H9 (cell line): ENCODE measurements at regions not wholly inside any gene's neighbourhood (a gene's known extent, or its start where the extent isn't known, plus 50 kb on each side); places are given as distances from the start of the nearest gene placed in this dataset.

Source experiments
- DNase-seq: peaks from one replicate; pipeline ENCODE4 v3.0.0-alpha.2; 2017
- H2AFZ ChIP-seq: one replicate; pipeline ENCODE4 v1.6.1; 2013; ENCODE audit warnings: mild to moderate bottlenecking, low read length, control low read depth, moderate library complexity
- H2AK5ac ChIP-seq: 2 replicates; pipeline ENCODE4 v1.6.1; 2013; ENCODE audit warnings: low read length, control low read depth, mixed read lengths; ENCODE audit not compliant: insufficient read length
- H2BK120ac ChIP-seq: one replicate; pipeline ENCODE4 v1.6.1; 2013; ENCODE audit warnings: low read depth, mild to moderate bottlenecking, low read length, control low read depth, inconsistent platforms; ENCODE audit not compliant: poor library complexity, severe bottlenecking
- H2BK12ac ChIP-seq: 2 replicates; pipeline ENCODE4 v1.6.1; 2013; ENCODE audit warnings: low read length, control low read depth, mixed read lengths, low read depth; ENCODE audit not compliant: insufficient read length
- H2BK15ac ChIP-seq: 2 replicates; pipeline ENCODE4 v1.6.1; 2013; ENCODE audit warnings: low read depth, low read length, control low read depth
- H2BK20ac ChIP-seq: one replicate; pipeline ENCODE4 v1.6.1; 2013; ENCODE audit warnings: low read depth, mild to moderate bottlenecking, low read length, control low read depth, inconsistent platforms; ENCODE audit not compliant: poor library complexity, severe bottlenecking
- H2BK5ac ChIP-seq: 2 replicates; pipeline ENCODE4 v1.6.1; 2013; ENCODE audit warnings: low read length, control low read depth, mixed read lengths; ENCODE audit not compliant: insufficient read length
- H3K14ac ChIP-seq: 2 replicates; pipeline ENCODE4 v1.6.1; 2013; ENCODE audit warnings: low read length, control low read depth; ENCODE audit not compliant: insufficient read depth
- H3K18ac ChIP-seq: 2 replicates; pipeline ENCODE4 v1.6.1; 2013; ENCODE audit warnings: low read depth, mild to moderate bottlenecking, mixed read lengths, low read length, control low read depth; ENCODE audit not compliant: insufficient read length
- H3K23ac ChIP-seq: 2 replicates; pipeline ENCODE4 v1.6.1; 2013; ENCODE audit warnings: low read length, control low read depth, mixed read lengths, low read depth; ENCODE audit not compliant: insufficient read length
- H3K23me2 ChIP-seq: 2 replicates; pipeline ENCODE4 v1.6.1; 2013; ENCODE audit warnings: low read depth, mild to moderate bottlenecking, mixed read lengths, low read length, control low read depth; ENCODE audit not compliant: insufficient read length, poor library complexity, severe bottlenecking
- H3K27ac ChIP-seq: 2 replicates; pipeline ENCODE4 v1.5.1; 2013; ENCODE audit warnings: low read length, control low read depth, mixed read lengths, low read depth; ENCODE audit not compliant: insufficient read length
- H3K27me3 ChIP-seq: 2 replicates; pipeline ENCODE4 v1.6.1; 2013; ENCODE audit warnings: low read length, control low read depth, inconsistent platforms; ENCODE audit not compliant: insufficient read depth
- H3K4ac ChIP-seq: 2 replicates; pipeline ENCODE4 v1.6.1; 2013; ENCODE audit warnings: low read depth, mild to moderate bottlenecking, control low read depth, inconsistent platforms, low read length, moderate library complexity
- H3K4me1 ChIP-seq: 2 replicates; pipeline ENCODE4 v1.6.1; 2013; ENCODE audit warnings: low read length, control low read depth, inconsistent platforms; ENCODE audit not compliant: insufficient read depth
- H3K4me2 ChIP-seq: 2 replicates; pipeline ENCODE4 v1.6.1; 2013; ENCODE audit warnings: low read length, control low read depth, mixed read lengths; ENCODE audit not compliant: insufficient read length, insufficient read depth
- H3K56ac ChIP-seq: 2 replicates; pipeline ENCODE4 v1.6.1; 2013; ENCODE audit warnings: low read depth, mild to moderate bottlenecking, mixed read lengths, low read length, control low read depth; ENCODE audit not compliant: insufficient read length
- H3K79me1 ChIP-seq: 2 replicates; pipeline ENCODE4 v1.6.1; 2013; ENCODE audit warnings: low read depth, mild to moderate bottlenecking, moderate library complexity, low read length, control low read depth, inconsistent platforms; ENCODE audit not compliant: insufficient read depth, poor library complexity, severe bottlenecking
- H3K79me2 ChIP-seq: 2 replicates; pipeline ENCODE4 v1.6.1; 2013; ENCODE audit warnings: low read length, control low read depth, inconsistent platforms; ENCODE audit not compliant: insufficient read depth
- H3K9ac ChIP-seq: 2 replicates; pipeline ENCODE4 v1.6.1; 2013; ENCODE audit warnings: low read length, control low read depth, mixed read lengths; ENCODE audit not compliant: insufficient read length; ENCODE audit errors: extremely low read depth
- H3K9me3 ChIP-seq: one replicate; pipeline ENCODE4 v1.6.1; 2013; ENCODE audit warnings: low read depth, low read length, inconsistent platforms; ENCODE audit not compliant: control insufficient read depth
- H3T11ph ChIP-seq: one replicate; pipeline ENCODE4 v1.6.1; 2013; ENCODE audit warnings: mild to moderate bottlenecking, low read length, control low read depth, inconsistent platforms
- H4K20me1 ChIP-seq: one replicate; pipeline ENCODE4 v1.6.1; 2013; ENCODE audit not compliant: control insufficient read depth, insufficient read length, insufficient read depth
- H4K5ac ChIP-seq: 2 replicates; pipeline ENCODE4 v1.6.1; 2013; ENCODE audit warnings: low read depth, mild to moderate bottlenecking, mixed read lengths, low read length, control low read depth; ENCODE audit not compliant: insufficient read length
- H4K8ac ChIP-seq: replicated peaks from 2 replicates; pipeline ENCODE4 v1.6.1; 2013; ENCODE audit warnings: low read length, control low read depth, mixed read lengths, low read depth; ENCODE audit not compliant: insufficient read length
- H4K91ac ChIP-seq: 2 replicates; pipeline ENCODE4 v1.6.1; 2013; ENCODE audit warnings: low read depth, mild to moderate bottlenecking, moderate library complexity, mixed read lengths, low read length, control low read depth; ENCODE audit not compliant: insufficient read length
- H3K27ac Mint-ChIP-seq, 3 experiments: 2 replicates in 2 of 3; 3 replicates in 1 of 3; pipeline ENCODE4 v1.8.0; 2020 to 2021; ENCODE audit warnings: mixed read lengths in 3 of 3, mild to moderate bottlenecking in 1 of 3, moderate library complexity in 1 of 3
- H3K27me3 Mint-ChIP-seq: 2 replicates; pipeline ENCODE4 v1.8.0; 2021; ENCODE audit warnings: low read depth, mild to moderate bottlenecking, moderate library complexity, mixed read lengths
- H3K36me3 Mint-ChIP-seq, 3 experiments: 2 replicates in 2 of 3; 3 replicates in 1 of 3; pipeline ENCODE4 v1.8.0; 2020 to 2021; ENCODE audit warnings: low read depth in 3 of 3, mixed read lengths in 3 of 3; ENCODE audit not compliant: insufficient read depth in 1 of 3
- H3K4me1 Mint-ChIP-seq, 2 experiments: 2 replicates each; pipeline ENCODE4 v1.8.0; 2020; ENCODE audit warnings: mixed read lengths in 2 of 2
- H3K4me3 Mint-ChIP-seq, 2 experiments: 2 replicates in 1 of 2; 3 replicates in 1 of 2; pipeline ENCODE4 v1.8.0; 2020 to 2021; ENCODE audit warnings: mild to moderate bottlenecking in 2 of 2, mixed read lengths in 2 of 2, moderate library complexity in 1 of 2
- H3K9me3 Mint-ChIP-seq, 2 experiments: 2 replicates in 1 of 2; 3 replicates in 1 of 2; pipeline ENCODE4 v1.8.0; 2020; ENCODE audit warnings: mild to moderate bottlenecking in 2 of 2, mixed read lengths in 2 of 2, moderate library complexity in 1 of 2
- WGBS: extraction: QIAGEN DNeasy Blood & Tissue Kit; methylation state at CpG from one replicate; pipeline ENCODE4 v1.1.7; 2013; ENCODE audit warnings: missing lambda C conversion rate, low lambda C conversion rate, mixed read lengths; ENCODE audit not compliant: insufficient read length; ENCODE audit errors: extremely low coverage; 5-methylcytosine and 5-hydroxymethylcytosine counted together
- TF ChIP-seq, protein P1 (sequence below): fragments of 200-600 bp; sonication (generic); conservative IDR thresholded peaks from 3 replicates; pipeline ENCODE4 v1.8.0; 2021; ENCODE audit warnings: antibody characterized with exemption, mild to moderate bottlenecking

DNA sequence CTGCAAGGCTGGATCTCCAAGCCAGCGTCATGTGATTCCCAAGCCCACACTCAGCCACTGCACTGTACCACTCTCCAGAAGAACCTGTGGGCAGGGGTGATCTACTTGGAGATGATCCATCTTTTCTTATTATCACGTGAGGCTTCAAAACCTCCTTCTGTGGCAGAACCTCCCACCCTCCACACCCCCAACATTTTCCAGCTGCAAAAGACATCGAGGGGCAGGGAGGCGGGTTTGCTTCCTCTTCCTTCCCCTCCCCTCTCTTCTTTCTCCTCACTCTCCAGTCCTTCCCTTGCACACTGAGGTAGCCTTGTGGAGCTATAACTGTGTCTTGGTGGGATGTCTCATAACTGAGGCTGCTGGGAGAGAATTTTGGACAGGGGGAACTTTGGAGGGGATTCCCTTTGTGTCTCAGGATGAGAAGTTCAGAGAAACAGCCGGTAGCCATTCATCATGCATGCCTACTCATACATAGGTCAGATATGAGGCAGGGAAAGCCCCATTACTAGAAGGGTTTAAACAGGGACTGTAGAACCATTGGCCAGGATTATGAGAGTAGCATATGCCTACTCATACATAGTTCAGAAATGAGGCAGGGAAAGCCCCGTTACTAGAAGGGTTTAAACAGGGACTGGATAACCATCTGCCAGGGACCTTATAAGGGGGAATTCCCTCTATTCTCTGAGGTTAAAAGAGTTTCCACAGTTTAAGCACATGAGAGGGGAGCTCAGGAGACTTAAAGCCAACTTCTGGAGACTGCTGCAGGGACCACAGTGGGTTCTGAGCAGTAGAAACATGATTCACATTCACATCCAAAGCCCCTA is 420.7 kb upstream of the CADM1 start:
- WGBS = no CpG with 5 or more reads among the region's 6 CpGs
- no peaks in the 10 kb centered on the region for H3K79me2 ChIP-seq
- H3K4ac ChIP-seq = no peak overlapping the region
- Mint-ChIP-seq H3K9me3 (no peaks in the 10 kb centered on the region; a peak in 1 of 5 replicates), H3K4me1 (peaks cover 2 to 13% of the 10 kb centered on the region in 2 experiments), H3K27me3 (peaks cover 63% of the 10 kb centered on the region), H3K4me3 (no peak overlapping the region), H3K36me3 (no peaks in the 10 kb centered on the region; a peak in 1 of 7 replicates), H3K27ac (no peak overlapping the region)
- H4K5ac ChIP-seq = no peak overlapping the region
- no peak overlapping the region for H3K9ac ChIP-seq
- H3K14ac ChIP-seq = no peak overlapping the region
- H4K20me1 ChIP-seq = no peaks in the 10 kb centered on the region
- DNase-seq = no peak
- H3K27me3 ChIP-seq = no peaks in the 10 kb centered on the region
- no peak overlapping the region for H3K18ac ChIP-seq
- H3K9me3 ChIP-seq = no peaks in the 10 kb centered on the region
- no peak overlapping the region for H2AK5ac ChIP-seq
- no peak overlapping the region for H2AFZ ChIP-seq
- no peak overlapping the region for H3K27ac ChIP-seq
- TF ChIP-seq, protein P1, sequence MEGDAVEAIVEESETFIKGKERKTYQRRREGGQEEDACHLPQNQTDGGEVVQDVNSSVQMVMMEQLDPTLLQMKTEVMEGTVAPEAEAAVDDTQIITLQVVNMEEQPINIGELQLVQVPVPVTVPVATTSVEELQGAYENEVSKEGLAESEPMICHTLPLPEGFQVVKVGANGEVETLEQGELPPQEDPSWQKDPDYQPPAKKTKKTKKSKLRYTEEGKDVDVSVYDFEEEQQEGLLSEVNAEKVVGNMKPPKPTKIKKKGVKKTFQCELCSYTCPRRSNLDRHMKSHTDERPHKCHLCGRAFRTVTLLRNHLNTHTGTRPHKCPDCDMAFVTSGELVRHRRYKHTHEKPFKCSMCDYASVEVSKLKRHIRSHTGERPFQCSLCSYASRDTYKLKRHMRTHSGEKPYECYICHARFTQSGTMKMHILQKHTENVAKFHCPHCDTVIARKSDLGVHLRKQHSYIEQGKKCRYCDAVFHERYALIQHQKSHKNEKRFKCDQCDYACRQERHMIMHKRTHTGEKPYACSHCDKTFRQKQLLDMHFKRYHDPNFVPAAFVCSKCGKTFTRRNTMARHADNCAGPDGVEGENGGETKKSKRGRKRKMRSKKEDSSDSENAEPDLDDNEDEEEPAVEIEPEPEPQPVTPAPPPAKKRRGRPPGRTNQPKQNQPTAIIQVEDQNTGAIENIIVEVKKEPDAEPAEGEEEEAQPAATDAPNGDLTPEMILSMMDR = no peak
- no peaks in the 10 kb centered on the region for H3K79me1 ChIP-seq
- H3K4me2 ChIP-seq = no peak overlapping the region
- H4K91ac ChIP-seq = no peak overlapping the region
- H3K4me1 ChIP-seq = no peaks in the 10 kb centered on the region
- no peak overlapping the region for H2BK15ac ChIP-seq
- no peak overlapping the region for H3K23ac ChIP-seq
- H3K56ac ChIP-seq = no peak overlapping the region
- no peak overlapping the region for H4K8ac ChIP-seq
- no peak overlapping the region for H3T11ph ChIP-seq
- no peak overlapping the region for H2BK5ac ChIP-seq
- no peak overlapping the region for H2BK20ac ChIP-seq
- no peak overlapping the region for H2BK12ac ChIP-seq
- H2BK120ac ChIP-seq = no peak overlapping the region
- H3K23me2 ChIP-seq = no peaks in the 10 kb centered on the region
